GM23338 (cell line): ENCODE measurements at regions not wholly inside any gene's neighbourhood (a gene's known extent, or its start where the extent isn't known, plus 50 kb on each side); places are given as distances from the start of the nearest gene placed in this dataset.

Source experiments
- ATAC-seq: fragments of 200-7000 bp; cut with Tn5 transposase; 3 replicates; pipeline ENCODE4 v1.9.1; 2020
- DNase-seq: peaks from one replicate; pipeline ENCODE4 v3.0.0-alpha.2; 2015; ENCODE audit warnings: low spot score
- H2AFZ ChIP-seq: fragments of 200-600 bp; sonication (generic); 2 replicates; pipeline ENCODE4 v1.8.0; 2016; ENCODE audit warnings: antibody characterized with exemption, mild to moderate bottlenecking, moderate library complexity
- H3F3A ChIP-seq: fragments of 200-600 bp; sonication (generic); replicated peaks from 2 replicates; pipeline ENCODE4 v1.8.0; 2017; ENCODE audit warnings: antibody characterized with exemption, mixed run types, low read depth
- H3K27ac ChIP-seq: fragments of 200-600 bp; sonication (generic); 2 replicates; pipeline ENCODE4 v1.6.1; 2016; ENCODE audit warnings: low read depth
- H3K27me3 ChIP-seq: fragments of 200-600 bp; sonication (generic); 2 replicates; pipeline ENCODE4 v1.8.0; 2016; ENCODE audit warnings: mild to moderate bottlenecking, mixed run types, moderate library complexity; ENCODE audit not compliant: insufficient read depth
- H3K36me3 ChIP-seq: fragments of 200-600 bp; sonication (generic); 2 replicates; pipeline ENCODE4 v1.8.0; 2016; ENCODE audit warnings: mild to moderate bottlenecking; ENCODE audit not compliant: insufficient read depth
- H3K4me1 ChIP-seq: fragments of 200-600 bp; sonication (generic); 2 replicates; pipeline ENCODE4 v1.8.0; 2016; ENCODE audit warnings: mild to moderate bottlenecking, moderate library complexity; ENCODE audit not compliant: insufficient read depth
- H3K4me2 ChIP-seq: fragments of 200-600 bp; sonication (generic); 2 replicates; pipeline ENCODE4 v1.7.1; 2017; ENCODE audit warnings: mixed run types
- H3K4me3 ChIP-seq: fragments of 200-600 bp; sonication (generic); 2 replicates; pipeline ENCODE4 v1.6.1; 2016; ENCODE audit warnings: mixed run types
- H3K79me2 ChIP-seq: fragments of 200-600 bp; sonication (generic); replicated peaks from 2 replicates; pipeline ENCODE4 v1.8.0; 2017; ENCODE audit warnings: mild to moderate bottlenecking; ENCODE audit not compliant: insufficient read depth
- H3K9me2 ChIP-seq: fragments of 200-600 bp; sonication (generic); 2 replicates; pipeline ENCODE4 v1.8.0; 2017; ENCODE audit not compliant: insufficient read depth
- H4K20me1 ChIP-seq: fragments of 200-600 bp; sonication (generic); replicated peaks from 2 replicates; pipeline ENCODE4 v1.8.0; 2017; ENCODE audit warnings: mild to moderate bottlenecking; ENCODE audit not compliant: insufficient read depth
- H3K27ac Mint-ChIP-seq: 2 replicates; pipeline ENCODE4 v1.8.0; 2020; ENCODE audit warnings: inconsistent platforms, mild to moderate bottlenecking, moderate library complexity, mixed read lengths
- H3K27me3 Mint-ChIP-seq: 3 replicates; pipeline ENCODE4 v1.8.0; 2022; ENCODE audit warnings: low read depth, mild to moderate bottlenecking, moderate library complexity, mixed read lengths, inconsistent platforms; ENCODE audit not compliant: insufficient read depth, poor library complexity
- H3K36me3 Mint-ChIP-seq: 3 replicates; pipeline ENCODE4 v1.8.0; 2021; ENCODE audit warnings: low read depth, mild to moderate bottlenecking, inconsistent platforms, moderate library complexity, mixed read lengths
- H3K4me1 Mint-ChIP-seq: 3 replicates; pipeline ENCODE4 v1.8.0; 2020; ENCODE audit warnings: mild to moderate bottlenecking, inconsistent platforms, mixed read lengths
- H3K4me3 Mint-ChIP-seq: 3 replicates; pipeline ENCODE4 v1.8.0; 2021; ENCODE audit warnings: moderate library complexity, mild to moderate bottlenecking, inconsistent platforms, mixed read lengths
- H3K9me3 Mint-ChIP-seq: 3 replicates; pipeline ENCODE4 v1.8.0; 2020; ENCODE audit warnings: moderate library complexity, mild to moderate bottlenecking, inconsistent platforms, mixed read lengths
- CREB1 ChIP-seq: fragments of 250-450 bp; sonication (Bioruptor Pico); IDR thresholded peaks from 2 replicates; pipeline ENCODE4 v1.5.0; 2020; ENCODE audit warnings: low read depth, mild to moderate bottlenecking, moderate library complexity
- CTCF ChIP-seq, 2 experiments: fragments of 200-600 bp in 1 of 2; sonication (generic) in 1 of 2; conservative IDR thresholded peaks; 2 replicates each; pipeline versions ENCODE4 v1.5.1 to v1.6.1; 2016 to 2017; ENCODE audit warnings: antibody characterized with exemption in 2 of 2, low read depth in 2 of 2, mild to moderate bottlenecking in 2 of 2, moderate library complexity in 1 of 2
- ETS1 ChIP-seq: IDR thresholded peaks from 2 replicates; pipeline ENCODE4 v1.6.1; 2016; ENCODE audit warnings: antibody characterized with exemption
- EZH2 ChIP-seq: fragments of 200-600 bp; sonication (generic); IDR thresholded peaks from one replicate; pipeline ENCODE4 v1.8.0; 2017; ENCODE audit warnings: antibody characterized with exemption, mild to moderate bottlenecking, low read depth; ENCODE audit not compliant: unreplicated experiment
- EZH2phosphoT487 ChIP-seq: fragments of 200-600 bp; sonication (generic); IDR thresholded peaks from one replicate; pipeline ENCODE4 v1.8.1; 2018; ENCODE audit warnings: antibody characterized with exemption; ENCODE audit not compliant: unreplicated experiment
- JUNB ChIP-seq: IDR thresholded peaks from one replicate; pipeline ENCODE4 v1.6.1; 2016; ENCODE audit warnings: antibody characterized with exemption; ENCODE audit not compliant: unreplicated experiment
- NANOG ChIP-seq: IDR thresholded peaks from 2 replicates; pipeline ENCODE4 v1.6.1; 2016; ENCODE audit warnings: antibody characterized with exemption, borderline replicate concordance
- POLR2AphosphoS5 ChIP-seq: IDR thresholded peaks from 2 replicates; pipeline ENCODE4 v1.6.1; 2016; ENCODE audit warnings: antibody characterized with exemption, low read depth
- REST ChIP-seq: IDR thresholded peaks from one replicate; pipeline ENCODE4 v1.6.1; 2018; ENCODE audit warnings: antibody characterized with exemption; ENCODE audit not compliant: unreplicated experiment
- STAT1 ChIP-seq: IDR thresholded peaks from one replicate; pipeline ENCODE4 v1.6.1; 2016; ENCODE audit warnings: antibody characterized with exemption; ENCODE audit not compliant: unreplicated experiment
- ZNF114 ChIP-seq: fragments of 250-450 bp; sonication (Bioruptor Pico); IDR thresholded peaks from 2 replicates; pipeline ENCODE4 v1.5.0; 2020; ENCODE audit warnings: mild to moderate bottlenecking, moderate library complexity
- ZNF331 ChIP-seq: fragments of 250-450 bp; sonication (Bioruptor Pico); IDR thresholded peaks from 2 replicates; pipeline ENCODE4 v1.5.0; 2020; ENCODE audit warnings: low read depth, mild to moderate bottlenecking, moderate library complexity
- ZNF462 ChIP-seq: fragments of 250-450 bp; sonication (Bioruptor Pico); IDR thresholded peaks from 2 replicates; pipeline ENCODE4 v1.5.0; 2020; ENCODE audit warnings: mild to moderate bottlenecking, moderate library complexity

GRCh38 chr4:7140062-7140691 is 52.2 kb upstream of the SORCS2 start:
- Mint-ChIP-seq H3K9me3 (no peaks in the 10 kb centered on the region), H3K27ac (no peak overlapping the region), H3K4me1 (peaks cover 16% of the 10 kb centered on the region), H3K36me3 (no peaks in the 10 kb centered on the region), H3K4me3 (no peak overlapping the region), H3K27me3 (peaks cover 4% of the 10 kb centered on the region)
- Histone ChIP-seq H3K9me2 (no peaks in the 10 kb centered on the region), H3K4me3 (no peak overlapping the region), H3K36me3 (no peaks in the 10 kb centered on the region), H3K79me2 (no peaks in the 10 kb centered on the region), H3K27me3 (no peaks in the 10 kb centered on the region), H3F3A (no peaks in the 10 kb centered on the region), H4K20me1 (no peaks in the 10 kb centered on the region), H2AFZ (no peak overlapping the region), H3K4me1 (peaks cover 8% of the 10 kb centered on the region), H3K27ac (no peak overlapping the region), H3K4me2 (no peak overlapping the region)
- no peak for ATAC-seq
- TF ChIP-seq ZNF462 (no peak), ZNF114 (no peak), NANOG (no peak), ETS1 (no peak), JUNB (no peak), POLR2AphosphoS5 (no peak), REST (no peak), ZNF331 (CRISPR knock-in tag) (no peak), EZH2phosphoT487 (no peak), STAT1 (no peak), CTCF (conservative IDR thresholded peaks at IDR 0.05; ENCODE audit: low read depth in 2 of 2) (no peak), CREB1 (CRISPR knock-in tag) (no peak), EZH2 (no peak)
- no peak for DNase-seq
